HL-60 (cell line): ENCODE measurements at regions not wholly inside any gene's neighbourhood (a gene's known extent, or its start where the extent isn't known, plus 50 kb on each side); places are given as distances from the start of the nearest gene placed in this dataset.

Experiments used
- DNase-seq, 2 experiments: peaks; one replicate each; pipeline ENCODE4 v3.0.0-alpha.2; 2010 to 2020; ENCODE audit warnings: low read depth in 1 of 2, low spot score in 1 of 2
- H3K27ac ChIP-seq: fragments of 250-450 bp; sonication (Bioruptor Pico); replicated peaks from 2 replicates; pipeline ENCODE4 v1.5.1; 2020; ENCODE audit warnings: mild to moderate bottlenecking, moderate library complexity
- H3K27me3 ChIP-seq: fragments of 250-450 bp; sonication (Bioruptor Pico); 2 replicates; pipeline ENCODE4 v1.5.1; 2021; ENCODE audit warnings: mild to moderate bottlenecking, moderate library complexity; ENCODE audit not compliant: insufficient read depth, poor library complexity, severe bottlenecking
- H3K4me3 ChIP-seq: replicated peaks from 2 replicates; pipeline ENCODE4 v1.5.1; 2011; ENCODE audit warnings: mild to moderate bottlenecking, control low read depth, low read length; ENCODE audit not compliant: insufficient read depth
- CTCF ChIP-seq: IDR thresholded peaks from one replicate; pipeline ENCODE4 v1.5.1; 2011; ENCODE audit warnings: low read length, control low read depth, inconsistent platforms; ENCODE audit not compliant: insufficient read depth
- GABPA ChIP-seq: IDR thresholded peaks from 2 replicates; pipeline ENCODE4 v1.6.1; 2012; ENCODE audit warnings: low read depth
- POLR2AphosphoS5 ChIP-seq: IDR thresholded peaks from 2 replicates; pipeline ENCODE4 v1.6.1; 2012; ENCODE audit warnings: low read depth
- SPI1 ChIP-seq: IDR thresholded peaks from 2 replicates; pipeline ENCODE4 v1.6.1; 2012; ENCODE audit warnings: low read depth, mild to moderate bottlenecking, borderline replicate concordance
- TF ChIP-seq, protein P1 (sequence below): IDR thresholded peaks from 2 replicates; pipeline ENCODE4 v1.6.1; 2012; ENCODE audit warnings: low read depth; ENCODE audit not compliant: insufficient replicate concordance

DNA sequence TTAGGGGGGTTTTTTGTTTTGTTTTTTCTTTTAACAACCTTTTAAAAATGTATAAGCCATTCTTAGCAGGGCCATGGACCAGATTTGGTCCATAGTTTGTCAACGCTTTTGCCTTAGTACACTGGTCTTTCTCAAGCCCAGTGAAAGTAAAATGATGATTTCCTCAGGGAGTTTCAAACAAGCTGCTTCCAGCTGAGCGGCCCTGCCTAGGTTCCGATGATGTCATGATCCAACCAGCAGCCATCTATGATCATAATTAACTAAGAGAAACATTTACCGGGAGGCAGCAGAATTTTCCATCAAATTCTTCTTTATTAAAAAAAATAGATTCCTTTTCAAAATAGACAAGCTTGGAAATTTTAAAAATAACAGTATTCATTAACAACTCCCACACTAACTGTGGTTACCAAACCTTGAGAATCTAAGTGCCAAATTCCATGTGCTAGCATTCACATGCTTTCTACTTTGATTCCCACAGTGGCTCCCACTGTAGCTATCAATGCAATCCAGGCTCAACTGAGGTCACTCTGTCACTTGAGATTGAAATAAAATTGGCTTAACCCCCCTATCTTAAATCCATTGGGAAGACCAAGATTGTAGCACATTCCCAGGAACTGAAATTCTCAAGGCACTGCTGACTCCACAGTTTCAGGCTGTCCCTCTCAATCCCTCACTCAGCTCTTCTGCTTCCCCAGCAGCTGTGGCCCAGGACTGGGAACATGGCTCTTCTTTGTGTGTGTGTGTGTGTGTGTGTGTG is 148.9 kb downstream of the RNF152 start:
- TF ChIP-seq SPI1 (no peak), CTCF (no peak), POLR2AphosphoS5 (no peak), GABPA (no peak)
- TF ChIP-seq, protein P1, sequence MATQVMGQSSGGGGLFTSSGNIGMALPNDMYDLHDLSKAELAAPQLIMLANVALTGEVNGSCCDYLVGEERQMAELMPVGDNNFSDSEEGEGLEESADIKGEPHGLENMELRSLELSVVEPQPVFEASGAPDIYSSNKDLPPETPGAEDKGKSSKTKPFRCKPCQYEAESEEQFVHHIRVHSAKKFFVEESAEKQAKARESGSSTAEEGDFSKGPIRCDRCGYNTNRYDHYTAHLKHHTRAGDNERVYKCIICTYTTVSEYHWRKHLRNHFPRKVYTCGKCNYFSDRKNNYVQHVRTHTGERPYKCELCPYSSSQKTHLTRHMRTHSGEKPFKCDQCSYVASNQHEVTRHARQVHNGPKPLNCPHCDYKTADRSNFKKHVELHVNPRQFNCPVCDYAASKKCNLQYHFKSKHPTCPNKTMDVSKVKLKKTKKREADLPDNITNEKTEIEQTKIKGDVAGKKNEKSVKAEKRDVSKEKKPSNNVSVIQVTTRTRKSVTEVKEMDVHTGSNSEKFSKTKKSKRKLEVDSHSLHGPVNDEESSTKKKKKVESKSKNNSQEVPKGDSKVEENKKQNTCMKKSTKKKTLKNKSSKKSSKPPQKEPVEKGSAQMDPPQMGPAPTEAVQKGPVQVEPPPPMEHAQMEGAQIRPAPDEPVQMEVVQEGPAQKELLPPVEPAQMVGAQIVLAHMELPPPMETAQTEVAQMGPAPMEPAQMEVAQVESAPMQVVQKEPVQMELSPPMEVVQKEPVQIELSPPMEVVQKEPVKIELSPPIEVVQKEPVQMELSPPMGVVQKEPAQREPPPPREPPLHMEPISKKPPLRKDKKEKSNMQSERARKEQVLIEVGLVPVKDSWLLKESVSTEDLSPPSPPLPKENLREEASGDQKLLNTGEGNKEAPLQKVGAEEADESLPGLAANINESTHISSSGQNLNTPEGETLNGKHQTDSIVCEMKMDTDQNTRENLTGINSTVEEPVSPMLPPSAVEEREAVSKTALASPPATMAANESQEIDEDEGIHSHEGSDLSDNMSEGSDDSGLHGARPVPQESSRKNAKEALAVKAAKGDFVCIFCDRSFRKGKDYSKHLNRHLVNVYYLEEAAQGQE, result no peak

GRCh38 chr18:61742565-61743429 is 150.0 kb downstream of the RNF152 start:
- no peak for DNase-seq
- no peak for TF ChIP-seq SPI1
- TF ChIP-seq POLR2AphosphoS5, result no peak
- no peak overlapping the region for H3K4me3 ChIP-seq
- H3K27ac ChIP-seq, result no peak overlapping the region
- H3K27me3 ChIP-seq, result no peaks in the 10 kb centered on the region

More for the DNA sequence above, 148.9 kb downstream of the RNF152 start:
- no peak overlapping the region for H3K4me3 ChIP-seq
- H3K27ac ChIP-seq, result no peak overlapping the region
- no peak for DNase-seq
- H3K27me3 ChIP-seq, result no peaks in the 10 kb centered on the region

DNA sequence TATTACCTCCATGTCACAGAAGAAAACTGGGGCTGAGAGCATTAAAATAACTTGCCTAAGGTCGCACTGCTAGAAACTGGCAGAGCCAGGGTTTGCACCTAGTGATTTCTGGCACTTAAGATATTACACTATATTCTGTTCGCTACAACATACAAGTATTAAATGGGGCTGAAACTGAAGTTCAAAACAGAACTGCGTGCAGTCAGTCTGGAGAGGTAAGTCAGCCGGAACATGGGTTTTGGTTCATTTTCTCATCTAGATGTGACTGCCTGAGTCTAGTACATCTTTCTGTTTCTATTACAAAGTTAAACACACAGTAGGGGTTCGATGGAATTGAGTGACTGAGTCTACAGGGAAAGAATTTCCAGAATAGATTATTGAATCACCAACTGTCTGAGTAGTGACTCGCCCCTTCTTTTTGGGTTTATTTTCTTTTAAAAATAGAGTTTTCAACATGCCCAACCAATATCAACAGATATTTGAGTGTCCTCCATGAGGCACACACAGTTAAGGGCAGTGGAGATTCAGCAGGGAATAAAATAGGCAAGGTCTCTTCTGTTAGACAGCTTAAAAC is 150.8 kb downstream of the RNF152 start:
- TF ChIP-seq, protein P1, result no peak
- no peak for TF ChIP-seq GABPA
- H3K27me3 ChIP-seq, result no peaks in the 10 kb centered on the region
- no peak for DNase-seq
- H3K4me3 ChIP-seq, result no peak overlapping the region
- no peak overlapping the region for H3K27ac ChIP-seq

DNA sequence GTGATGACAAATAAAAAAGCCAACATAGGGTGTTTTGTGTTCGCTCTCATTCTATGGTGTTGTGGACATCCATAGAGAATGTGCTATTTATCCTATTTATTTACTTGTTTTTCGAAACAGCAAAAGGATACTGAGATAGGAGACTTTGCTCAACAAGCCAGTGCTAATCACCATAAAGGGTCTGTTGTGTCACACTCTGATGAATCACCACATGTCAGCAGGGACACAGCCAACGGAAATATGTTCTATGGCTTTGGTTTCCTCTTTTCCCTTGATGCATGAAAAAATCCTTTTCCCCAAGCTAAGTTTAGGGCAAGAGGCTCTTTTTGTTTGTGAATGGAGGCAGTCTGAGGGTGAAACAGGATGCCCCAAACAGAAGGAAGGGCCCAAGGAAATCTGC is 154.3 kb downstream of the RNF152 start:
- H3K4me3 ChIP-seq, result no peak overlapping the region
- H3K27me3 ChIP-seq, result no peaks in the 10 kb centered on the region
- no peak overlapping the region for H3K27ac ChIP-seq
- DNase-seq, result peak; percentile 36 to 75
- peak; percentile 88 for TF ChIP-seq SPI1
- TF ChIP-seq POLR2AphosphoS5, result no peak
- TF ChIP-seq GABPA, result no peak

DNA sequence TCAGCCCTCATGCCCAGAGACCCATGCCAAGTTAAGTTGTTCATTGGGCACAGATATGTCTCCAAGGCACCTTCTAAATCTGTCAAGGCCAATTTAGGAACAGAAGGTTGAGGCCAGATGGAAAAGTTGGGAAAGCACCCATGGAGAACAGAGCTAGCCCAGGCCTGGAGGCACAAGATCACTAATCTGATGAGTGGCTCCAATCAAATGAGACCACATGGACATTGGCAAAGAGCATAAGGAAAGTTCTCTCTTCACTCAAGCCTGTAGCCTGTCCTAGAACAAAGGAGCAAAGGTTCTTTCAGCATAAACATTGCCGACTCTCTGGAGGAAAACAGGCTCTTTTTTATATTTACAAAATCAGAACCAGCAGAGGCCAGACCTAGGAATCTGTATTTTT is 154.8 kb downstream of the RNF152 start:
- no peak for TF ChIP-seq GABPA
- TF ChIP-seq POLR2AphosphoS5, result no peak
- TF ChIP-seq SPI1, result no peak
- no peak for TF ChIP-seq CTCF
- TF ChIP-seq, protein P1, result no peak
- DNase-seq, result no peak
- H3K4me3 ChIP-seq, result no peak overlapping the region

More for the DNA sequence above, 154.8 kb downstream of the RNF152 start:
- H3K27ac ChIP-seq, result no peak overlapping the region
- no peaks in the 10 kb centered on the region for H3K27me3 ChIP-seq
